Gastroesophageal sphincter (tissue), 4 donors: ENCODE measurements at regions not wholly inside any gene's neighbourhood (a gene's known extent, or its start where the extent isn't known, plus 50 kb on each side); places are given as distances from the start of the nearest gene placed in this dataset.
"Not testable (repeated sequence)": the region's sequence is repeated elsewhere in the genome, so short reads cannot be mapped to it uniquely, and the experiment has no call there.

Source experiments
- ATAC-seq: fragments of 150-250 bp; one replicate; pipeline ENCODE4 v1.9.1; 2016; ENCODE audit warnings: mild to moderate bottlenecking, moderate library complexity
- H3K27ac ChIP-seq, 4 donors: fragments of 200-600 bp; sonication (generic) in 3 of 4; 1 replicate in 3 of 4; 2 replicates in 1 of 4; pipeline ENCODE4 v1.5.1; 2016 to 2019
- H3K27me3 ChIP-seq: fragments of 200-600 bp; sonication (generic); one replicate; pipeline ENCODE4 v1.5.1; 2019
- H3K36me3 ChIP-seq, 2 donors: fragments of 200-600 bp; sonication (generic); one replicate each; pipeline ENCODE4 v1.5.1; 2019; ENCODE audit warnings: control low read depth in 1 of 2
- H3K4me1 ChIP-seq, 3 donors: fragments of 200-600 bp; sonication (generic); 1 replicate in 2 of 3; 2 replicates in 1 of 3; pipeline ENCODE4 v1.5.1; 2016 to 2019; ENCODE audit warnings: control low read depth in 2 of 3
- H3K4me3 ChIP-seq, 2 donors: fragments of 200-600 bp; sonication (generic); one replicate each; pipeline ENCODE4 v1.5.1; 2019; ENCODE audit warnings: mild to moderate bottlenecking in 1 of 2, moderate library complexity in 1 of 2
- H3K9me3 ChIP-seq, 3 donors: fragments of 200-600 bp; sonication (generic); one replicate each; pipeline ENCODE4 v1.5.1; 2017 to 2019; ENCODE audit warnings: control low read depth in 2 of 3
- CTCF ChIP-seq, 4 experiments: fragments of 200-600 bp in 2 of 4; fragments of 450-650 bp in 2 of 4; sonication (generic) in 1 of 4; IDR thresholded peaks; one replicate each; pipeline ENCODE4 v1.5.1; 2017 to 2019; ENCODE audit warnings: antibody characterized with exemption in 4 of 4, mild to moderate bottlenecking in 2 of 4, moderate library complexity in 2 of 4
- EP300 ChIP-seq: sonication (generic); formaldehyde crosslinking; IDR thresholded peaks from one replicate; pipeline ENCODE4 v1.6.1; 2017; ENCODE audit warnings: antibody characterized with exemption, mild to moderate bottlenecking
- POLR2A ChIP-seq, 2 donors: fragments of 450-650 bp; IDR thresholded peaks; one replicate each; pipeline ENCODE4 v1.6.1; 2017; ENCODE audit warnings: antibody characterized with exemption in 2 of 2, mild to moderate bottlenecking in 2 of 2, moderate library complexity in 1 of 2
- POLR2AphosphoS5 ChIP-seq: sonication (generic); formaldehyde crosslinking; IDR thresholded peaks from one replicate; pipeline ENCODE4 v1.6.1; 2017; ENCODE audit warnings: antibody characterized with exemption
- WGBS, 2 donors: methylation state at CpG; one replicate each; pipeline ENCODE4 v1.1.5; 2018; ENCODE audit warnings: low coverage in 1 of 2; 5-methylcytosine and 5-hydroxymethylcytosine counted together

GRCh38 chr3:86382556-86382955 lies 608.4 kb downstream of the VGLL3 start:
- ATAC-seq: no peak
- Histone ChIP-seq H3K27ac (no peak overlapping the region), H3K36me3 (no peaks in the 10 kb centered on the region), H3K27me3 (no peaks in the 10 kb centered on the region), H3K9me3 (no peaks in the 10 kb centered on the region), H3K4me3 (no peak overlapping the region), H3K4me1 (no peaks in the 10 kb centered on the region)
- TF ChIP-seq POLR2A (IDR thresholded peaks at IDR 0.05) (no peak), EP300 (no peak)
- WGBS, 2 donors: 73 to 100% methylated on average over 1 to 3 of the region's 3 CpGs

DNA sequence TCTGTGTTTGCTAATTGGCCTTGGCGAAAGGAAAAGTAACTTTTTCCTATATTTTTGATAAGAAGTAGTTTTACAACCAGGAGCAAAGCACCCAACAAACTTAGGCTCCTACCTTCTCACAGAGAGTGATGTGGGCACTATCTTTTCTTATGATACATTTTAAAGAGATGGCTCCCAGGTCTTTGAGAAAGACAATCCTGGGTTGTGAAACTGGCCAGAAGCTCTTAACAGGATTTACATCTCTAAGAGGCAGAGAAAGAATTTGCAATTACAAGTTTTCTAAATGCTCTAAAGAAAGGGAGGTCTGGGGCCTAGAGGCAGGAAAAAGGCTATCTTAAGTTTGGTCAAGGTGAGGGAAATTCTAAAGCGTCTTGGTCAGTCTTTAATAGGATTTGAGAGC lies 609.7 kb downstream of the VGLL3 start:
- no peak overlapping the region for H3K27ac ChIP-seq
- no peak for ATAC-seq
- H3K4me1 ChIP-seq: no peaks in the 10 kb centered on the region
- TF ChIP-seq EP300 (no peak), POLR2AphosphoS5 (no peak), POLR2A (IDR thresholded peaks at IDR 0.05) (no peak), CTCF (IDR thresholded peaks at IDR 0.05) (no peak)
- H3K4me3 ChIP-seq: no peak overlapping the region
- no peaks in the 10 kb centered on the region for H3K36me3 ChIP-seq
- H3K27me3 ChIP-seq: no peaks in the 10 kb centered on the region
- 76 to 84% methylated on average over 2 of the region's 2 CpGs for WGBS, 2 donors
- H3K9me3 ChIP-seq: no peaks in the 10 kb centered on the region

- Histone ChIP-seq H3K4me1 (no peaks in the 10 kb centered on the region), H3K27me3 (no peaks in the 10 kb centered on the region), H3K9me3 (no peaks in the 10 kb centered on the region), H3K27ac (no peak overlapping the region), H3K4me3 (no peak overlapping the region), H3K36me3 (no peaks in the 10 kb centered on the region)
- WGBS, 2 donors: 40% methylated on average over 2 of the region's 2 CpGs; no CpG with 5 or more reads in 1 of the 2 donors
- TF ChIP-seq EP300 (no peak), POLR2A (IDR thresholded peaks at IDR 0.05) (no peak), CTCF (IDR thresholded peaks at IDR 0.05) (no peak), POLR2AphosphoS5 (no peak)
- ATAC-seq: no peak
Observed at GRCh38 chr3:86379280-86379679, 611.7 kb downstream of the VGLL3 start.

DNA sequence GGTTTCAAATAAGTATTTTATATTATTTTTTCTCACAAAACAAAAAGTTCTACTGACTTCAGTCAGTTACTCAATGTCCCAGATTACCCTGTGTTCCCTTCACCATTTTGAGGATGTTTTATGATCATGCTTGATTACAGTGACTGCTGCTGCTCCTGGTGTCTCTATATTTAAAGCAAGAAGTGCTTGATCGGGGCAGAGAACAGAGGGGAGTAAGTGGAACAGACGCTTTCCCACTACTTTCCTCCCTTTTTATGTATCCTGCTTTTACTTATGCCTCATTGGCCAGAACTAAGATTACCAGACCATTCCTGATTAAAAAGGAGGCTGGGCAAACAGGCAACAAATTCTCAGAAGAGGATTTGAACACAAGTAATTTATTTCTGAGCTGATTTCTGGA lies 612.1 kb downstream of the VGLL3 start:
- H3K27ac ChIP-seq: no peak overlapping the region

GRCh38 chr3:86335566-86335965 lies 655.4 kb downstream of the VGLL3 start:
- ATAC-seq, H3K27ac ChIP-seq, H3K4me3 ChIP-seq, H3K4me1 ChIP-seq, H3K27me3 ChIP-seq, H3K36me3 ChIP-seq, H3K9me3 ChIP-seq: not testable (repeated sequence)
- 82 to 94% methylated on average over 1 to 6 of the region's 6 CpGs for WGBS, 2 donors

More for the DNA sequence above, 612.1 kb downstream of the VGLL3 start:
- ATAC-seq: no peak
- Histone ChIP-seq H3K27me3 (no peaks in the 10 kb centered on the region), H3K4me1 (no peaks in the 10 kb centered on the region), H3K9me3 (no peaks in the 10 kb centered on the region), H3K36me3 (no peaks in the 10 kb centered on the region), H3K4me3 (no peak overlapping the region)
- 67 to 69% methylated on average over 1 to 2 of the region's 2 CpGs for WGBS, 2 donors
- TF ChIP-seq CTCF (IDR thresholded peaks at IDR 0.05) (no peak), EP300 (no peak), POLR2AphosphoS5 (no peak), POLR2A (IDR thresholded peaks at IDR 0.05) (no peak)

GRCh38 chr3:86333636-86334035 lies 657.3 kb downstream of the VGLL3 start:
- no peak for ATAC-seq
- no peaks in the 10 kb centered on the region for H3K9me3 ChIP-seq
- no peaks in the 10 kb centered on the region for H3K27me3 ChIP-seq
- H3K36me3 ChIP-seq: no peaks in the 10 kb centered on the region
- TF ChIP-seq CTCF (IDR thresholded peaks at IDR 0.05): no peak
- TF ChIP-seq EP300: no peak
- TF ChIP-seq POLR2A (IDR thresholded peaks at IDR 0.05): no peak
- TF ChIP-seq POLR2AphosphoS5: no peak
- H3K4me1 ChIP-seq: no peaks in the 10 kb centered on the region
- H3K4me3 ChIP-seq: no peak overlapping the region
- no peak overlapping the region for H3K27ac ChIP-seq
- WGBS, 2 donors: 83 to 85% methylated on average over 3 of the region's 3 CpGs
